Keratinocyte (primary cell): ENCODE measurements at regions not wholly inside any gene's neighbourhood (a gene's known extent, or its start where the extent isn't known, plus 50 kb on each side); places are given as distances from the start of the nearest gene placed in this dataset.

Experiments
- DNase-seq: peaks from one replicate; pipeline ENCODE4 v3.0.0-alpha.2; 2011; ENCODE audit warnings: low read depth, missing footprints, low spot score
- FAIRE-seq: peaks from 2 replicates; lab custom pipeline; 2011; peaks lifted over from hg19 to GRCh38; lab: Jason Lieb, UNC
- H2AFZ ChIP-seq: 2 replicates; pipeline ENCODE4 v1.6.0; 2012; ENCODE audit warnings: low read length, control low read depth, inconsistent platforms; ENCODE audit not compliant: control insufficient read depth
- H3K27ac ChIP-seq: 2 replicates; pipeline ENCODE4 v1.5.1; 2011; ENCODE audit warnings: low read length; ENCODE audit not compliant: control insufficient read depth, insufficient read depth
- H3K27me3 ChIP-seq: 3 replicates; pipeline ENCODE4 v1.6.0; 2011; ENCODE audit warnings: low read length; ENCODE audit not compliant: control insufficient read depth, insufficient read depth; ENCODE audit errors: extremely low read depth
- H3K36me3 ChIP-seq, 2 experiments: 2 replicates in 1 of 2; 3 replicates in 1 of 2; pipeline ENCODE4 v1.5.1; 2011; ENCODE audit warnings: low read length in 2 of 2, mild to moderate bottlenecking in 1 of 2; ENCODE audit not compliant: control insufficient read depth in 2 of 2, insufficient read depth in 2 of 2; ENCODE audit errors: extremely low read depth in 1 of 2
- H3K4me1 ChIP-seq: 3 replicates; pipeline ENCODE4 v1.5.1; 2011; ENCODE audit warnings: low read length; ENCODE audit not compliant: control insufficient read depth, insufficient read depth; ENCODE audit errors: extremely low read depth
- H3K4me2 ChIP-seq: 3 replicates; pipeline ENCODE4 v1.6.0; 2011; ENCODE audit warnings: low read depth, low read length; ENCODE audit not compliant: control insufficient read depth, insufficient read depth; ENCODE audit errors: extremely low read depth
- H3K4me3 ChIP-seq, 3 experiments: fragments of 200-600 bp in 1 of 3; sonication (generic) in 1 of 3; 2 replicates in 2 of 3; 3 replicates in 1 of 3; pipeline ENCODE4 v1.5.1; 2011 to 2016; ENCODE audit warnings: low read length in 3 of 3, mild to moderate bottlenecking in 3 of 3, control low read depth in 2 of 3, inconsistent platforms in 1 of 3, low read depth in 1 of 3, mixed read lengths in 1 of 3, mixed run types in 1 of 3, moderate library complexity in 1 of 3; ENCODE audit not compliant: control insufficient read depth in 2 of 3, insufficient read depth in 2 of 3; ENCODE audit errors: extremely low read depth in 1 of 3
- H3K79me2 ChIP-seq: 2 replicates; pipeline ENCODE4 v1.6.0; 2012; ENCODE audit warnings: low read length; ENCODE audit not compliant: control insufficient read depth, insufficient read depth
- H3K9ac ChIP-seq: 3 replicates; pipeline ENCODE4 v1.6.0; 2011; ENCODE audit warnings: low read length; ENCODE audit not compliant: control insufficient read depth, insufficient read depth; ENCODE audit errors: extremely low read depth
- H3K9me1 ChIP-seq: 3 replicates; pipeline ENCODE4 v1.6.0; 2011; ENCODE audit warnings: low read length; ENCODE audit not compliant: control insufficient read depth, insufficient read depth; ENCODE audit errors: extremely low read depth
- H3K9me3 ChIP-seq: 2 replicates; pipeline ENCODE4 v1.5.1; 2012; ENCODE audit warnings: low read depth, low read length; ENCODE audit not compliant: control insufficient read depth
- H4K20me1 ChIP-seq: 3 replicates; pipeline ENCODE4 v1.6.0; 2011; ENCODE audit warnings: low read length; ENCODE audit not compliant: control insufficient read depth, insufficient read depth; ENCODE audit errors: extremely low read depth
- EZH2 ChIP-seq: IDR thresholded peaks from one replicate; pipeline ENCODE4 v1.6.1; 2012; ENCODE audit warnings: inconsistent platforms, mild to moderate bottlenecking, low read length, moderate library complexity
- dilution Hi-C: fragments of 300-500 bp; cut with MboI; formaldehyde crosslinking; loops from one replicate; pipeline ENCODE4 v1.7.0; 2020; ENCODE audit warnings: low sequenced_read_pairs; ENCODE audit not compliant: extremely low pct_ligation_motif_present
- TF ChIP-seq, protein P1 (sequence below), 3 experiments: IDR thresholded peaks in 1 of 3; conservative IDR thresholded peaks in 1 of 3; optimal IDR thresholded peaks in 1 of 3; 2 replicates in 2 of 3; 3 replicates in 1 of 3; pipeline versions ENCODE3 to v1.5.1; 2011; ENCODE audit warnings: low read length in 3 of 3, mild to moderate bottlenecking in 3 of 3, moderate library complexity in 2 of 3, control low read depth in 1 of 3, inconsistent platforms in 1 of 3; ENCODE audit not compliant: insufficient read depth in 2 of 3; ENCODE audit errors: extremely low read depth in 1 of 3

DNA sequence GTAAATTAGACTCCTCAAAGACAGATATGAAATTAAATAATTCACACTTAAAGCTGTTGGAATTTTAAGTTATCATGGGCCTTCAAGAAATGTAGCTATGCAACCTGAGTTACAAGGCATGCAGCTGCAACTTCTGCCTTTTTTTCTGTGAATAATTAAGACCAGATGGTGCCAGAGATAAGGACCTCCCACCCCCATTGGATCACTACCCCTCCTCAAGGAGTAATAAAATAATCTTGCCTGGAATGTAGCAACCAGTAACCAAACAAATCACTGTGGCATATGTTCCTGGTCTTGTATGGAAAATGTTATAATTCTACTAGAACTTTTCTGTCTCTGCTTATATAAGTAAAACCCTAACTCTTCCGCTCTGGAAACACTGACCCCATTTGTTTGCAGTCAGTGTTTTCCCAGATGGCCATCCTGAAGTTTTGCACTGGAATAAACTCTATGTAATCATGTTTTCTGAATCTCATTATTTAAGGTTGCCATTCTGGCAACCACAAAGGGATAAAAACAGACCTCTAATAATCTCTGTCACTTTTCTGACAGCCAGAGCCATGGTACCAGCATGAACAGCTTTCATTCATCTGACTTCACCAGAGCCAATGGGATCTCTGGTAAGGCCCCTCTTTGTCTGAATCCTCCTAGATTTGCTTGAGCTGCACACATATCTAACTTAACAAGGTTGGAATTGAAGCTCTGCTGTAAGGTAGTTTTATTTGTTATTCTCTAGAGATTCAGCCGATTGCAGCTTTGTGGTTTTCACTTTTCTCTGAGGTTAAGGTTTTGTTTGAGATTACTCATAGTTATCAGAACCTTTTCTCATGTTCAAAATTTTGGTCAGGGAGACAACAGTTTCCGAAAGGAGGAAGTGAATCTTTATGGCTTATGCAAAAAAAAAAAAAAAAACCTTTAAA is 274.6 kb downstream of the NAF1 start:
- Histone ChIP-seq H3K9me1 (no peaks in the 10 kb centered on the region), H3K4me1 (no peaks in the 10 kb centered on the region), H3K36me3 (no peaks in the 10 kb centered on the region), H4K20me1 (no peaks in the 10 kb centered on the region), H3K4me3 (no peak overlapping the region), H3K4me2 (no peak overlapping the region), H2AFZ (no peak overlapping the region), H3K9ac (no peak overlapping the region), H3K27ac (no peak overlapping the region), H3K79me2 (no peaks in the 10 kb centered on the region), H3K27me3 (no peaks in the 10 kb centered on the region), H3K9me3 (no peaks in the 10 kb centered on the region)
- FAIRE-seq (no peak), DNase-seq (no peak)
- dilution Hi-C loops: no loop called here
- TF ChIP-seq, protein P1, sequence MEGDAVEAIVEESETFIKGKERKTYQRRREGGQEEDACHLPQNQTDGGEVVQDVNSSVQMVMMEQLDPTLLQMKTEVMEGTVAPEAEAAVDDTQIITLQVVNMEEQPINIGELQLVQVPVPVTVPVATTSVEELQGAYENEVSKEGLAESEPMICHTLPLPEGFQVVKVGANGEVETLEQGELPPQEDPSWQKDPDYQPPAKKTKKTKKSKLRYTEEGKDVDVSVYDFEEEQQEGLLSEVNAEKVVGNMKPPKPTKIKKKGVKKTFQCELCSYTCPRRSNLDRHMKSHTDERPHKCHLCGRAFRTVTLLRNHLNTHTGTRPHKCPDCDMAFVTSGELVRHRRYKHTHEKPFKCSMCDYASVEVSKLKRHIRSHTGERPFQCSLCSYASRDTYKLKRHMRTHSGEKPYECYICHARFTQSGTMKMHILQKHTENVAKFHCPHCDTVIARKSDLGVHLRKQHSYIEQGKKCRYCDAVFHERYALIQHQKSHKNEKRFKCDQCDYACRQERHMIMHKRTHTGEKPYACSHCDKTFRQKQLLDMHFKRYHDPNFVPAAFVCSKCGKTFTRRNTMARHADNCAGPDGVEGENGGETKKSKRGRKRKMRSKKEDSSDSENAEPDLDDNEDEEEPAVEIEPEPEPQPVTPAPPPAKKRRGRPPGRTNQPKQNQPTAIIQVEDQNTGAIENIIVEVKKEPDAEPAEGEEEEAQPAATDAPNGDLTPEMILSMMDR (optimal IDR thresholded peaks at IDR 0.05 in 1 of 3, IDR thresholded peaks at IDR 0.05 in 1 of 3, conservative IDR thresholded peaks at IDR 0.05 in 1 of 3; ENCODE audit: extremely low read depth in 1 of 3, insufficient read depth in 2 of 3, low read length in 3 of 3): no peak
- TF ChIP-seq EZH2: no peak

DNA sequence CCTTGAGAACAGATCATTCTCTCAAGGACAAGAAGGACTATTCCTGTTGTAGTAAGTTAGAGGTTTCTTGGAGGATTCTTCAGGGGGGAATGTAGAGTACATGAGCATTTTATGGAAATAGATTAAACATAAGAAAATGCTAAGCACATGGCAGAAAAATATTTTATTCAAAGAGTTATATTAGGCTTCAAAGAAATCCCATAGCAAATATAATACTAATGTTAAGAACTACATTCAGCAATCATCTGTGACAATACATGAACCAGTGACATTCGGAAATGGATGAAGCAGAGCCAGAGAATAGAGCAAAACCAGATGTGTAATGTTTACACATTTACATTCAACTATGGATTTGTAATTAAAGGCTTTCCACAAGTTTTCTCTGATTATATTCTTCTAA is 288.6 kb downstream of the NAF1 start:
- no peaks in the 10 kb centered on the region for H3K9me3 ChIP-seq
- FAIRE-seq (no peak), DNase-seq (no peak)
- TF ChIP-seq, protein P1 (optimal IDR thresholded peaks at IDR 0.05 in 1 of 3, IDR thresholded peaks at IDR 0.05 in 1 of 3, conservative IDR thresholded peaks at IDR 0.05 in 1 of 3; ENCODE audit: extremely low read depth in 1 of 3, insufficient read depth in 2 of 3, low read length in 3 of 3): no peak
- no peak for TF ChIP-seq EZH2
- no peak overlapping the region for H3K27ac ChIP-seq
- no peaks in the 10 kb centered on the region for H3K27me3 ChIP-seq
- H3K9ac ChIP-seq: no peak overlapping the region
- no peaks in the 10 kb centered on the region for H3K79me2 ChIP-seq
- no peak overlapping the region for H3K4me2 ChIP-seq
- no peak overlapping the region for H2AFZ ChIP-seq
- H3K4me1 ChIP-seq: no peaks in the 10 kb centered on the region
- dilution Hi-C loops: no loop called here
- H3K36me3 ChIP-seq: no peaks in the 10 kb centered on the region
- H4K20me1 ChIP-seq: no peaks in the 10 kb centered on the region
- no peak overlapping the region for H3K4me3 ChIP-seq
- no peaks in the 10 kb centered on the region for H3K9me1 ChIP-seq
